Mesendoderm (in vitro differentiated cells): ENCODE measurements at regions not wholly inside any gene's neighbourhood (a gene's known extent, or its start where the extent isn't known, plus 50 kb on each side); places are given as distances from the start of the nearest gene placed in this dataset.
A peak's percentile ranks its signal among the peaks of the same experiment; 100 is the strongest.

Experiments used
- DNase-seq: peaks from one replicate; pipeline ENCODE4 v3.0.0; 2013
- H2AK5ac ChIP-seq: 2 replicates; pipeline ENCODE4 v1.6.1; 2013; ENCODE audit warnings: low read length, inconsistent platforms
- H2BK120ac ChIP-seq: 2 replicates; pipeline ENCODE4 v1.6.1; 2013; ENCODE audit warnings: low read depth, mild to moderate bottlenecking, low read length, moderate library complexity, mixed read lengths
- H2BK15ac ChIP-seq: replicated peaks from 2 replicates; pipeline ENCODE4 v1.6.1; 2013; ENCODE audit warnings: low read depth, mild to moderate bottlenecking, moderate library complexity
- H2BK5ac ChIP-seq: 2 replicates; pipeline ENCODE4 v1.6.1; 2013; ENCODE audit warnings: low read length, inconsistent platforms
- H3K18ac ChIP-seq: 2 replicates; pipeline ENCODE4 v1.6.1; 2013; ENCODE audit warnings: mild to moderate bottlenecking, low read length, mixed read lengths
- H3K23ac ChIP-seq: one replicate; pipeline ENCODE4 v1.6.1; 2013; ENCODE audit warnings: low read length
- H3K27ac ChIP-seq: 2 replicates; pipeline ENCODE4 v1.5.1; 2013; ENCODE audit warnings: low read depth, mild to moderate bottlenecking, inconsistent platforms, low read length, moderate library complexity
- H3K27me3 ChIP-seq: 2 replicates; pipeline ENCODE4 v1.6.1; 2013; ENCODE audit warnings: low read length, control low read depth, mild to moderate bottlenecking, inconsistent platforms; ENCODE audit not compliant: insufficient read depth, poor library complexity
- H3K36me3 ChIP-seq: 2 replicates; pipeline ENCODE4 v1.6.1; 2013; ENCODE audit warnings: low read length, inconsistent platforms; ENCODE audit not compliant: control insufficient read depth, insufficient read depth
- H3K4ac ChIP-seq: one replicate; pipeline ENCODE4 v1.6.1; 2013; ENCODE audit warnings: low read depth, mild to moderate bottlenecking, low read length, moderate library complexity
- H3K4me1 ChIP-seq: 2 replicates; pipeline ENCODE4 v1.6.1; 2013; ENCODE audit warnings: low read depth, low read length, inconsistent platforms; ENCODE audit not compliant: control insufficient read depth
- H3K4me2 ChIP-seq: 2 replicates; pipeline ENCODE4 v1.6.1; 2013; ENCODE audit warnings: low read length
- H3K4me3 ChIP-seq: 2 replicates; pipeline ENCODE4 v1.5.1; 2013; ENCODE audit warnings: mild to moderate bottlenecking, low read length
- H3K56ac ChIP-seq: one replicate; pipeline ENCODE4 v1.6.1; 2013; ENCODE audit warnings: low read length
- H3K79me1 ChIP-seq: 2 replicates; pipeline ENCODE4 v1.6.1; 2013; ENCODE audit warnings: low read length, inconsistent platforms
- H3K79me2 ChIP-seq: 2 replicates; pipeline ENCODE4 v1.6.1; 2013; ENCODE audit warnings: mild to moderate bottlenecking, low read length; ENCODE audit not compliant: control insufficient read depth, insufficient read depth
- H3K9ac ChIP-seq: 2 replicates; pipeline ENCODE4 v1.6.1; 2013; ENCODE audit warnings: low read length, inconsistent platforms
- H4K5ac ChIP-seq: one replicate; pipeline ENCODE4 v1.6.1; 2013; ENCODE audit warnings: low read length
- H4K8ac ChIP-seq: one replicate; pipeline ENCODE4 v1.6.1; 2013; ENCODE audit warnings: low read depth, mild to moderate bottlenecking, control low read depth, low read length, moderate library complexity
- WGBS: extraction: QIAGEN DNeasy Blood & Tissue Kit; methylation state at CpG from one replicate; pipeline ENCODE4 v1.1.7; 2013; ENCODE audit warnings: low lambda C conversion rate, missing lambda C conversion rate; ENCODE audit not compliant: insufficient coverage; ENCODE audit errors: extremely low coverage; 5-methylcytosine and 5-hydroxymethylcytosine counted together

- Histone ChIP-seq H3K27me3 (no peaks in the 10 kb centered on the region), H3K23ac (no peak overlapping the region), H3K56ac (no peak overlapping the region), H3K18ac (no peak overlapping the region), H3K9ac (no peak overlapping the region), H3K4me2 (no peak overlapping the region), H3K27ac (no peak overlapping the region), H2BK15ac (no peak overlapping the region), H2BK5ac (no peak overlapping the region), H3K4me3 (no peak overlapping the region), H2BK120ac (no peak overlapping the region), H2AK5ac (no peak overlapping the region), H3K79me2 (no peaks in the 10 kb centered on the region), H3K36me3 (no peaks in the 10 kb centered on the region), H4K8ac (no peak overlapping the region), H3K79me1 (no peaks in the 10 kb centered on the region), H3K4ac (no peak overlapping the region), H3K4me1 (peaks cover 2% of the 10 kb centered on the region), H4K5ac (no peak overlapping the region)
- DNase-seq, result no peak
- no CpG with 5 or more reads among the region's 2 CpGs for WGBS
These were observed 440.4 kb upstream of the SALL1 start for GRCh38 chr16:51591480-51591879.

- no peak overlapping the region for H3K4me2 ChIP-seq
- no peaks in the 10 kb centered on the region for H3K27me3 ChIP-seq
- no peaks in the 10 kb centered on the region for H3K79me1 ChIP-seq
- no peaks in the 10 kb centered on the region for H3K79me2 ChIP-seq
- H3K36me3 ChIP-seq, result no peaks in the 10 kb centered on the region
- no peak overlapping the region for H3K56ac ChIP-seq
- no peak overlapping the region for H2BK5ac ChIP-seq
- no peak overlapping the region for H4K5ac ChIP-seq
- no peak overlapping the region for H2BK15ac ChIP-seq
- no peak overlapping the region for H3K4me3 ChIP-seq
- DNase-seq, result no peak
- H3K27ac ChIP-seq, result no peak overlapping the region
- H3K23ac ChIP-seq, result no peak overlapping the region
- no peak overlapping the region for H2AK5ac ChIP-seq
- H2BK120ac ChIP-seq, result no peak overlapping the region
- H3K4me1 ChIP-seq, result peaks cover 5% of the 10 kb centered on the region
- no peak overlapping the region for H4K8ac ChIP-seq
- H3K4ac ChIP-seq, result no peak overlapping the region
- H3K9ac ChIP-seq, result no peak overlapping the region
- H3K18ac ChIP-seq, result no peak overlapping the region
- WGBS, result no CpG with 5 or more reads among the region's 3 CpGs
These were observed 428.7 kb upstream of the SALL1 start for GRCh38 chr16:51579652-51580360.

GRCh38 chr16:51577621-51578303, 426.7 kb upstream of the SALL1 start:
- H3K79me1 ChIP-seq, result no peaks in the 10 kb centered on the region
- peaks cover 5% of the 10 kb centered on the region for H3K4me1 ChIP-seq
- H3K79me2 ChIP-seq, result no peaks in the 10 kb centered on the region
- H3K4me3 ChIP-seq, result no peak overlapping the region
- no peak overlapping the region for H3K4ac ChIP-seq
- no peak overlapping the region for H3K56ac ChIP-seq
- H3K4me2 ChIP-seq, result no peak overlapping the region
- no peak overlapping the region for H4K8ac ChIP-seq
- H3K36me3 ChIP-seq, result no peaks in the 10 kb centered on the region
- H2AK5ac ChIP-seq, result no peak overlapping the region
- no peak overlapping the region for H3K27ac ChIP-seq
- peak overlapping the region; percentile 23 for H2BK120ac ChIP-seq
- no peak overlapping the region for H3K18ac ChIP-seq
- no CpG with 5 or more reads among the region's 8 CpGs for WGBS
- H4K5ac ChIP-seq, result no peak overlapping the region
- no peak overlapping the region for H3K9ac ChIP-seq
- no peak overlapping the region for H3K23ac ChIP-seq
- H3K27me3 ChIP-seq, result no peaks in the 10 kb centered on the region
- peak overlapping the region; percentile 25 for H2BK15ac ChIP-seq
- DNase-seq, result peak; percentile 96
- no peak overlapping the region for H2BK5ac ChIP-seq

GRCh38 chr16:51576498-51577195, 425.6 kb upstream of the SALL1 start:
- no peaks in the 10 kb centered on the region for H3K79me1 ChIP-seq
- no peak overlapping the region for H4K5ac ChIP-seq
- no peaks in the 10 kb centered on the region for H3K79me2 ChIP-seq
- no peak for DNase-seq
- no peak overlapping the region for H3K27ac ChIP-seq
- peak overlapping the region; percentile 20 for H2AK5ac ChIP-seq
- H3K9ac ChIP-seq, result no peak overlapping the region
- no peak overlapping the region for H3K4me3 ChIP-seq
- H2BK120ac ChIP-seq, result no peak overlapping the region
- no peak overlapping the region for H3K4me2 ChIP-seq
- no peak overlapping the region for H3K18ac ChIP-seq
- no peak overlapping the region for H4K8ac ChIP-seq
- WGBS, result no CpG with 5 or more reads among the region's 8 CpGs
- no peak overlapping the region for H2BK15ac ChIP-seq
- H2BK5ac ChIP-seq, result peak overlapping the region; percentile 47
- H3K27me3 ChIP-seq, result no peaks in the 10 kb centered on the region
- no peaks in the 10 kb centered on the region for H3K36me3 ChIP-seq
- peaks cover 5% of the 10 kb centered on the region for H3K4me1 ChIP-seq
- H3K56ac ChIP-seq, result peak overlapping the region; percentile 66
- H3K23ac ChIP-seq, result no peak overlapping the region
- no peak overlapping the region for H3K4ac ChIP-seq

GRCh38 chr16:51573191-51573590, 422.1 kb upstream of the SALL1 start:
- no peak overlapping the region for H3K9ac ChIP-seq
- DNase-seq, result no peak
- H3K4me3 ChIP-seq, result no peak overlapping the region
- H3K4me1 ChIP-seq, result peaks cover 7% of the 10 kb centered on the region
- no peak overlapping the region for H3K23ac ChIP-seq
- H3K27me3 ChIP-seq, result no peaks in the 10 kb centered on the region
- no peak overlapping the region for H3K27ac ChIP-seq
- H2AK5ac ChIP-seq, result no peak overlapping the region
- H2BK15ac ChIP-seq, result no peak overlapping the region
- H2BK5ac ChIP-seq, result no peak overlapping the region
- H3K4me2 ChIP-seq, result no peak overlapping the region
- H3K56ac ChIP-seq, result no peak overlapping the region
- WGBS, result no CpG with 5 or more reads among the region's 5 CpGs
- H3K4ac ChIP-seq, result no peak overlapping the region
- no peak overlapping the region for H4K8ac ChIP-seq
- no peak overlapping the region for H2BK120ac ChIP-seq
- H3K79me1 ChIP-seq, result no peaks in the 10 kb centered on the region
- no peaks in the 10 kb centered on the region for H3K79me2 ChIP-seq
- no peak overlapping the region for H3K18ac ChIP-seq
- no peaks in the 10 kb centered on the region for H3K36me3 ChIP-seq
- no peak overlapping the region for H4K5ac ChIP-seq
